Thoracic aorta (tissue), 2 donors: ENCODE measurements at regions not wholly inside any gene's neighbourhood (a gene's known extent, or its start where the extent isn't known, plus 50 kb on each side); places are given as distances from the start of the nearest gene placed in this dataset.

Experiments
- ATAC-seq: fragments of 150-250 bp; one replicate; pipeline ENCODE4 v1.8.0; 2017; ENCODE audit warnings: low read depth; ENCODE audit not compliant: insufficient number of reproducible peaks, low FRiP score
- DNase-seq: peaks from one replicate; pipeline ENCODE4 v3.0.0-alpha.2; 2020; ENCODE audit warnings: low spot score
- H3K27ac ChIP-seq, 2 donors: fragments of 200-600 bp; sonication (generic); 1 replicate in 1 of 2; 2 replicates in 1 of 2; pipeline ENCODE4 v1.5.1; 2016; ENCODE audit warnings: mild to moderate bottlenecking in 2 of 2, moderate library complexity in 2 of 2
- H3K27me3 ChIP-seq: fragments of 200-600 bp; sonication (generic); replicated peaks from 2 replicates; pipeline ENCODE4 v1.6.0; 2016; ENCODE audit warnings: mild to moderate bottlenecking; ENCODE audit not compliant: insufficient read depth
- H3K36me3 ChIP-seq: fragments of 200-600 bp; sonication (generic); one replicate; pipeline ENCODE4 v1.5.1; 2016
- H3K4me1 ChIP-seq, 2 donors: fragments of 200-600 bp; sonication (generic); 1 replicate in 1 of 2; 2 replicates in 1 of 2; pipeline versions ENCODE4 v1.5.1 to v1.6.0; 2016; ENCODE audit warnings: low read depth in 2 of 2, mild to moderate bottlenecking in 1 of 2; ENCODE audit not compliant: control insufficient read depth in 1 of 2
- H3K4me3 ChIP-seq: fragments of 200-600 bp; sonication (generic); 2 replicates; pipeline ENCODE4 v1.5.1; 2016; ENCODE audit warnings: mild to moderate bottlenecking
- H3K9me3 ChIP-seq: fragments of 200-600 bp; sonication (generic); 2 replicates; pipeline ENCODE4 v1.5.1; 2016
- TF ChIP-seq, protein P1 (sequence below): fragments of 200-600 bp; sonication (generic); IDR thresholded peaks from one replicate; pipeline ENCODE4 v1.5.1; 2019; ENCODE audit warnings: antibody characterized with exemption

DNA sequence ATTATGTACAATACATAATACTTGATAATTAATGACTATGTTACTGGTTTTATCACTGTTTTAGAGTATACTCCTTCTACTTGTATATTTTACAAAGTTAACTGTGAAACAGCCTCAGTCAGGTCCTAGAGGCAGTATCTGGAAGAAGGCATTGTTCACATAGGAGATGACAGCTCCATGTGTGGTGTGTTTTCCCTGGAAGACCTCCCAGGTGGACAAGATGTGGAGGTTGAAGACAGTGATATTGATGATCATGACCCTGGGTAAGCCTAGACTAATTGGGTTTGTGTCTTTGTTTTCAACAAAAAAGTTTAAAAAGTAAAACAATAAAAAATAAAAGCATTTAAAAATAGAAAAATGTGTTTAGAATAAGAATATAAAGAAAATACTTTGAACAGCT lies 96.4 kb downstream of the TRIB2 start:
- Histone ChIP-seq H3K27me3 (no peaks in the 10 kb centered on the region), H3K4me3 (no peak overlapping the region), H3K36me3 (no peaks in the 10 kb centered on the region), H3K4me1 (peaks cover 0 to 7% of the 10 kb centered on the region in 2 donors), H3K27ac (no peak overlapping the region), H3K9me3 (no peaks in the 10 kb centered on the region)
- DNase-seq: no peak
- TF ChIP-seq, protein P1, sequence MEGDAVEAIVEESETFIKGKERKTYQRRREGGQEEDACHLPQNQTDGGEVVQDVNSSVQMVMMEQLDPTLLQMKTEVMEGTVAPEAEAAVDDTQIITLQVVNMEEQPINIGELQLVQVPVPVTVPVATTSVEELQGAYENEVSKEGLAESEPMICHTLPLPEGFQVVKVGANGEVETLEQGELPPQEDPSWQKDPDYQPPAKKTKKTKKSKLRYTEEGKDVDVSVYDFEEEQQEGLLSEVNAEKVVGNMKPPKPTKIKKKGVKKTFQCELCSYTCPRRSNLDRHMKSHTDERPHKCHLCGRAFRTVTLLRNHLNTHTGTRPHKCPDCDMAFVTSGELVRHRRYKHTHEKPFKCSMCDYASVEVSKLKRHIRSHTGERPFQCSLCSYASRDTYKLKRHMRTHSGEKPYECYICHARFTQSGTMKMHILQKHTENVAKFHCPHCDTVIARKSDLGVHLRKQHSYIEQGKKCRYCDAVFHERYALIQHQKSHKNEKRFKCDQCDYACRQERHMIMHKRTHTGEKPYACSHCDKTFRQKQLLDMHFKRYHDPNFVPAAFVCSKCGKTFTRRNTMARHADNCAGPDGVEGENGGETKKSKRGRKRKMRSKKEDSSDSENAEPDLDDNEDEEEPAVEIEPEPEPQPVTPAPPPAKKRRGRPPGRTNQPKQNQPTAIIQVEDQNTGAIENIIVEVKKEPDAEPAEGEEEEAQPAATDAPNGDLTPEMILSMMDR: no peak
- ATAC-seq: no peak

DNA sequence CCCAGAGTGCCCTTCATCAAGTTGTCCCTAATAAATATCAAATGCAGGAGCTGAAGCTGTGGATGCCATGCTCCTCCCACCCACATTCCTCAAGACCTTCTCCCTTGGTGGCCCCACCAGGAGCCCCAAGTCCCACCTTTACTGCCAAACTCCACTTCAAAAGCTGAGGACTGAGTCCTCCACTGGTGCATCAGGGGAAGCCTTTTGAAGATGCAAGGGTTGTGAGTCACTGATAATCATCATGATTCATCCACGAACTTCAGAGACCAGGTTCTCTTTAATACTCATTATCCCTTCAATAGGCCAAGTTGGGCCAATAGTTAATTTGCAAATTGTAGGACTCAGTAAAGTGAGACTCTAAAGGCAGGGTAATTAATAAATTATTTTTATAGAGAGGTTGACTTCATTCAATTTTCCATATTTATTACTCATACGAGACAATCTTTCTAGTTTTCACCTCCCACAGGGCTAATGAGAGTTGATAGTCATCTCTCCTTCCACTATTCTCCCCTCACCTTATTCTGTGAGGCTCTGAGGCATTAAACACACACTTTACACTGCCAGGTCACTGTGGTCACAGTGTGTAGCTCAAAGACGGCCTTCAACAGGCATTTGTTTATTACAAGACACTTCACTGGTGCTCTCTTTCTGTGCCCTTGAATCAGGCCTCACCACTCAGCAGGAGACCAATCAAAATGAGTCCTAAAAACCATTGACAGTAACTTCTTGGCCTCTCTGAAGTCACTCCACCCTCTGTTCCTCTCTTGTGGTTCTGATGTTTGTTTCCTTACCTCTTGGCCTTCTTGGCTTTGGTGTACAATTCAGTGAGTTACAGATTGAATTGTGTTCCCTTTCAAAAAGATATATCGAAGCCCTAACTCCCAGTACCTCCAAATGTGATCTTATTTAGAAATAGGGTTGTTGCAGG lies 99.9 kb downstream of the TRIB2 start:
- Histone ChIP-seq H3K27me3 (no peaks in the 10 kb centered on the region), H3K27ac (no peak overlapping the region), H3K9me3 (no peaks in the 10 kb centered on the region), H3K36me3 (no peaks in the 10 kb centered on the region), H3K4me1 (peaks cover 6 to 32% of the 10 kb centered on the region in 2 donors), H3K4me3 (no peak overlapping the region)
- TF ChIP-seq, protein P1: no peak
- DNase-seq (no peak), ATAC-seq (no peak)

DNA sequence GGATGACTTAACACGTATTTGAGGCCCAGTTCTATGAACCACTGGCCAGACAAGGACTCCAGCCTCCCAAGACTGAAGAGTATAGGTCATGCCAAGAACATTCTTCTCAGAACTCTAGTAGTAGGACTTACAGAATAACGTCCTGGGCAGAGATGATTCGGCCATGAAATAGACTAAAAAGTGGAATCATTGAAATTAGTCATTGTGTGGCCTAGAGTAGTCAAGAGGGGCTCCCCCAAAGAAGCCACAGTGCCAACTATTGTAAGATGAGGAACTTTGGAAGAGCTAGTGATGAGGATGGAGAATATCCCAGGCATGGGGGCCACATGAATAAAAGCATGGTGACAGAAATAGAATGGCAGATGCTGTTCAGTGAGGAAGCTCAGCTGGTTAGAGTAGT lies 101.1 kb downstream of the TRIB2 start:
- Histone ChIP-seq H3K4me1 (peaks cover 6 to 32% of the 10 kb centered on the region in 2 donors), H3K27me3 (no peaks in the 10 kb centered on the region), H3K4me3 (no peak overlapping the region), H3K36me3 (no peaks in the 10 kb centered on the region), H3K27ac (peak overlapping the region; percentile 71 to 83), H3K9me3 (no peaks in the 10 kb centered on the region)
- TF ChIP-seq, protein P1: no peak
- no peak for ATAC-seq
- no peak for DNase-seq

DNA sequence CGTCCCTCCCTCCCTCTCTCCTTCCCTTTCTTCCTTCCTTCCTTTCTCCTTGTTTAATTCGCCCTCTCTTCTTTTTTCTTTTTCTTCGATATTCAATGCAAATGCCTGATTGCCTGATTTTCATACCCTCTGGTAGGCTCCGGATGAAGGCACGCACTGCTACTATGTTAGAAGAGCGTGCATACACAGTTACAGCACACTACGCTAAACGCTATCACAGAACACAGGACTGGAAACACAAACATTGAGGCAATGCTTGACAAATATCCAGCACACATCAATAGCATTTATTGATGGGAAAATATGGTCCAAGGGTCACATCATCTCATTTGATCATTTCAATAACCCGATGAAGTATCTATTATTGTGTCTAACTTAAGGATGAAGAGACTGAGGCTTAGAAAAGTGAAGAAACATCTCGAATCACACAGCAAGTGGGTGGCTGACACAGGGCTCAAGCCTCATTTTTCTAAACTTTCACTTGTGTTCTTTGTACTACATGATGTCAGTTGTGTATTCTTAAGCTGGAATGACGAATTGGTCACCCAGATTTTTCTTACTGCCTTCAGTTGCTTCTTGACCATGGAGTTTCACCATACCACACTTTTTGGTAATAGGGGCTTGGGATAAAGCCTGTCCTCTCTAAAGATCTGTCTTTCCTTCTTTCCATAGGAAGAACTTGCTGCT lies 101.8 kb downstream of the TRIB2 start:
- TF ChIP-seq, protein P1: no peak
- Histone ChIP-seq H3K27me3 (no peaks in the 10 kb centered on the region), H3K4me3 (peak overlapping the region; percentile 41), H3K36me3 (no peaks in the 10 kb centered on the region), H3K27ac (peak overlapping the region; percentile 71 to 83), H3K9me3 (no peaks in the 10 kb centered on the region), H3K4me1 (peaks cover 6 to 32% of the 10 kb centered on the region in 2 donors)
- DNase-seq: no peak
- ATAC-seq: peak; percentile 51

DNA sequence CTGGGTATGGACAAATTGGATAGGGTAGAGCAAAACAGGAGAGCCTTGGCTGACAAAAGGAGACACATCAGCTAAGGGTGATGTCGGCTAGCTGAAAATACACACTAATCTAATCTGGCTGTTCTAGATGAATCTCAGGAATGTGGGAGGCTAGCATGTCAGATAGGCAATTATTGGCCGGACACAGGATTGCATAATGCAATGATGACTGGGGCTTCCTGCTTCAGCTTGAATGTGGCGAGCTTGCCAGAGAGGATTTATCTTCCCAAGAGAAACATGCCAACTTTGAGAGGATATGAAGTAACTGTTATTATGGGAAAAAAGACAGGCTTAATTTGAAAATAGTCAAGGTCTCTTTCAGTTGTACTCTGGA lies 102.4 kb downstream of the TRIB2 start:
- DNase-seq (peak; percentile 68), ATAC-seq (peak; percentile 84)
- TF ChIP-seq, protein P1: no peak

More for the DNA sequence above, 102.4 kb downstream of the TRIB2 start:
- peaks cover 6 to 37% of the 10 kb centered on the region in 2 donors for H3K4me1 ChIP-seq
- no peaks in the 10 kb centered on the region for H3K9me3 ChIP-seq
- no peaks in the 10 kb centered on the region for H3K36me3 ChIP-seq
- peak overlapping the region; percentile 71 to 83 for H3K27ac ChIP-seq
- peak overlapping the region; percentile 41 for H3K4me3 ChIP-seq
- no peaks in the 10 kb centered on the region for H3K27me3 ChIP-seq
